ENCODE measurements at regions not wholly inside any gene's neighbourhood (a gene's known extent, or its start where the extent isn't known, plus 50 kb on each side); places are given as distances from the start of the nearest gene placed in this dataset.
"Not testable (repeated sequence)": the region's sequence is repeated elsewhere in the genome, so short reads cannot be mapped to it uniquely, and the experiment has no call there.

DNA sequence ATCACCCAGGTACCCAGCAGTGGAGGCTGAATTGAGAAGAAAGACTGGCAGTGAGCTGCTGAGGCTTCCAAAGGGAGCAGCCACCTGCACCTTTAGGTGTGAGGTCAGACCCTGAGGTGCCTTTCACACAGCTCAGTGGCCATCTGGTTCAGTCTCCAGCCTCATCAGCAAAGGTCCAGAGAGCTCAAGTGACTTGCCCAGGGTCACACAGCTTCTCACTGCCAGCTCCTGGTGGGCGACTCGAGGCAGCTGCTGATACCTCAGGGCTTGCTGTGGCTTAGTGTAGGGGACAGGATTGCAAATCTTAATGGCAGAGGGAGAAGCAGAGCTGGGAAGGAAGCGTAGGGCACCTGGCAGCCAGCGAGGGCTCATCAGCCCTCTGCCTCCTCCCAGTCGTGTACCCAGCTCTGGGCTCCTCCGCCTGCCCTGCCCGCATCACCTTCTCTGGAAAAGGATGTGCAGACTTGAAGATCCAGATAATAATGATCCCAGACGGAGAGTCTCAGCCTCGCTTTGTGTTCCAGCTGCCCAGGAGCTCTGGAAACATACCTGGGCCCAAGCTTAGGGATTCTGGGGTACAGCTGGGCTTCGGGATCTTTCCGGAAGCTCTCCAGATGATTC is 165.3 kb upstream of the GSE1 start:
- no peak overlapping the region for H3K4me3 ChIP-seq
- H3K4me1 ChIP-seq: peaks cover 58 to 66% (median 64%) of the 10 kb centered on the region in 4 donors
- no peaks in the 10 kb centered on the region for H3K27me3 ChIP-seq
- DNase-seq: no peak
- WGBS, 5 donors: 76 to 89% (median 86%) methylated on average over 10 to 11 of the region's 11 CpGs
- intact Hi-C loops (cut with DNase I; ENCODE audit: low total_unique reads): no loop called here
- no peaks in the 10 kb centered on the region for H3K9me3 ChIP-seq
- H3K27ac ChIP-seq: peak overlapping the region; percentile 76 to 82 (median 79)
- H3K36me3 ChIP-seq: no peaks in the 10 kb centered on the region
- no peak for TF ChIP-seq POLR2AphosphoS5 (IDR thresholded peaks at IDR 0.05)
- TF ChIP-seq EP300 (IDR thresholded peaks at IDR 0.05): no peak
- no peak for TF ChIP-seq POLR2A (IDR thresholded peaks at IDR 0.05)
- TF ChIP-seq, protein P1, sequence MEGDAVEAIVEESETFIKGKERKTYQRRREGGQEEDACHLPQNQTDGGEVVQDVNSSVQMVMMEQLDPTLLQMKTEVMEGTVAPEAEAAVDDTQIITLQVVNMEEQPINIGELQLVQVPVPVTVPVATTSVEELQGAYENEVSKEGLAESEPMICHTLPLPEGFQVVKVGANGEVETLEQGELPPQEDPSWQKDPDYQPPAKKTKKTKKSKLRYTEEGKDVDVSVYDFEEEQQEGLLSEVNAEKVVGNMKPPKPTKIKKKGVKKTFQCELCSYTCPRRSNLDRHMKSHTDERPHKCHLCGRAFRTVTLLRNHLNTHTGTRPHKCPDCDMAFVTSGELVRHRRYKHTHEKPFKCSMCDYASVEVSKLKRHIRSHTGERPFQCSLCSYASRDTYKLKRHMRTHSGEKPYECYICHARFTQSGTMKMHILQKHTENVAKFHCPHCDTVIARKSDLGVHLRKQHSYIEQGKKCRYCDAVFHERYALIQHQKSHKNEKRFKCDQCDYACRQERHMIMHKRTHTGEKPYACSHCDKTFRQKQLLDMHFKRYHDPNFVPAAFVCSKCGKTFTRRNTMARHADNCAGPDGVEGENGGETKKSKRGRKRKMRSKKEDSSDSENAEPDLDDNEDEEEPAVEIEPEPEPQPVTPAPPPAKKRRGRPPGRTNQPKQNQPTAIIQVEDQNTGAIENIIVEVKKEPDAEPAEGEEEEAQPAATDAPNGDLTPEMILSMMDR (IDR thresholded peaks at IDR 0.05): no peak

DNA sequence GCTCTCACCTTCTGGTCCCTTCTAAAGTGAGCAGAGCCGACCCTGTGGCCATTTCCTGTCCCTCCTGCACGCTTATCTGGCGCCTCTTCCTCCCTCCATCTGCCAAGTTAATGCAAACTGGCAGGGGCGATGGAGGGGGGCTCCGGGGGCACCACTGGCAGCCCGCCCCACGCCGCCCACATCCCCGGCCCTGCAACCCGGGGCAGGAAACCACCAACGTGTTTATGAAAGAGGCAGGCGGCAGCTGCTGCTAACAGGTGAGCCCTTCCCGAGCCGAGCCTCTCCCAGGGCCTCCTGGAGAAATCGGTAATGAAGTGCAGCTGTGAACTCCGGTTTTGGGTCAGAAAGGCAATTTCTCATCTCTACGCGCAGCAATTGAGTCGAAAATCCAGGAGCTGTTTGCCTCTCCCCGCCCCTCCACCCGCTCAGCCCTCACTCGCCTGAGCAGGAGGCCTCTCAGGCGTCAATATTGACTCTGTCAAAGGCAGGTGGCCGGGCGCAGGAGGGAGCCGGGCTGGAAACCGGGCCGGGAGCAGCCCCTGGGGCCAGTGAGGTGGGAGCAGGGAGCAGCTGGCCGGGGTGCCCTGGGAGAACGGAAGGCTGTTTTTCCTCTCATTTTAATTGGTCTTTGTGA is 164.4 kb upstream of the GSE1 start:
- 15 to 36% (median 23%) methylated on average over 18 to 30 of the region's 30 CpGs for WGBS, 5 donors
- peaks cover 66 to 74% (median 72%) of the 10 kb centered on the region in 4 donors for H3K4me1 ChIP-seq
- no peak overlapping the region for H3K4me3 ChIP-seq
- no peaks in the 10 kb centered on the region for H3K36me3 ChIP-seq
- H3K27ac ChIP-seq: peak overlapping the region; percentile 76 to 82 (median 79)
- TF ChIP-seq EP300 (IDR thresholded peaks at IDR 0.05): no peak
- peak in 2 of 3 donors; percentile 37 to 43 for TF ChIP-seq POLR2AphosphoS5 (IDR thresholded peaks at IDR 0.05)
- intact Hi-C loops (cut with DNase I; ENCODE audit: low total_unique reads): no loop called here
- H3K27me3 ChIP-seq: no peaks in the 10 kb centered on the region
- DNase-seq: peak; percentile 84 to 95
- H3K9me3 ChIP-seq: no peaks in the 10 kb centered on the region

- no peak overlapping the region for H3K4me3 ChIP-seq
- no peak for TF ChIP-seq EP300 (IDR thresholded peaks at IDR 0.05)
- no peak for TF ChIP-seq POLR2AphosphoS5 (IDR thresholded peaks at IDR 0.05)
- TF ChIP-seq, protein P1 (IDR thresholded peaks at IDR 0.05): no peak
- TF ChIP-seq POLR2A (IDR thresholded peaks at IDR 0.05): no peak
- peak overlapping the region; percentile 76 to 82 (median 79) for H3K27ac ChIP-seq
- H3K27me3 ChIP-seq: no peaks in the 10 kb centered on the region
- no peaks in the 10 kb centered on the region for H3K9me3 ChIP-seq
- intact Hi-C loops (cut with DNase I; ENCODE audit: low total_unique reads): no loop called here
- 42 to 64% (median 52%) methylated on average over 16 to 20 of the region's 20 CpGs for WGBS, 5 donors
- peak in 1 of 2 donors; percentile 63 for DNase-seq
- no peaks in the 10 kb centered on the region for H3K36me3 ChIP-seq
- peaks cover 66 to 76% (median 71%) of the 10 kb centered on the region in 4 donors for H3K4me1 ChIP-seq
These were observed 163.8 kb upstream of the GSE1 start for GRCh38 chr16:85449191-85449884.

GRCh38 chr16:85449885-85450245 is 163.3 kb upstream of the GSE1 start:
- intact Hi-C loops (cut with DNase I; ENCODE audit: low total_unique reads): no loop called here
- TF ChIP-seq, protein P1 (IDR thresholded peaks at IDR 0.05): no peak
- TF ChIP-seq EP300 (IDR thresholded peaks at IDR 0.05) (no peak), POLR2A (IDR thresholded peaks at IDR 0.05) (no peak), POLR2AphosphoS5 (IDR thresholded peaks at IDR 0.05) (no peak)

GRCh38 chr16:85451142-85451541 is 162.0 kb upstream of the GSE1 start:
- H3K27me3 ChIP-seq; H3K4me3 ChIP-seq; H3K27ac ChIP-seq; H3K36me3 ChIP-seq; intact Hi-C loops (cut with DNase I; ENCODE audit: low total_unique reads); H3K9me3 ChIP-seq; DNase-seq: not testable (repeated sequence)
- 79 to 96% (median 83%) methylated on average over 7 to 10 of the region's 11 CpGs for WGBS, 5 donors
- H3K4me1 ChIP-seq: peaks cover 48 to 60% (median 54%) of the 10 kb centered on the region in 4 donors

More at GRCh38 chr16:85449885-85450245, 163.3 kb upstream of the GSE1 start:
- H3K36me3 ChIP-seq: no peaks in the 10 kb centered on the region
- H3K4me1 ChIP-seq: peaks cover 61 to 73% (median 66%) of the 10 kb centered on the region in 4 donors
- H3K27me3 ChIP-seq: no peaks in the 10 kb centered on the region
- WGBS, 5 donors: 59 to 85% (median 73%) methylated on average over 7 of the region's 7 CpGs
- peak overlapping the region; percentile 76 to 82 (median 79) for H3K27ac ChIP-seq
- no peak overlapping the region for H3K4me3 ChIP-seq
- H3K9me3 ChIP-seq: no peaks in the 10 kb centered on the region
- no peak for DNase-seq
